NCI-H526 (cell line): ENCODE measurements at regions not wholly inside any gene's neighbourhood (a gene's known extent, or its start where the extent isn't known, plus 50 kb on each side); places are given as distances from the start of the nearest gene placed in this dataset.
A peak's percentile ranks its signal among the peaks of the same experiment; 100 is the strongest.
"Not testable (repeated sequence)": the region's sequence is repeated elsewhere in the genome, so short reads cannot be mapped to it uniquely, and the experiment has no call there.

ENCODE experiments used
- DNase-seq, 2 experiments: peaks; one replicate each; lab custom pipeline; 2025; lab: John Stamatoyannopoulos, UW

GRCh38 chrX:152507168-152507567, 56.1 kb upstream of the GABRA3 start:
- not testable (repeated sequence) for DNase-seq

DNA sequence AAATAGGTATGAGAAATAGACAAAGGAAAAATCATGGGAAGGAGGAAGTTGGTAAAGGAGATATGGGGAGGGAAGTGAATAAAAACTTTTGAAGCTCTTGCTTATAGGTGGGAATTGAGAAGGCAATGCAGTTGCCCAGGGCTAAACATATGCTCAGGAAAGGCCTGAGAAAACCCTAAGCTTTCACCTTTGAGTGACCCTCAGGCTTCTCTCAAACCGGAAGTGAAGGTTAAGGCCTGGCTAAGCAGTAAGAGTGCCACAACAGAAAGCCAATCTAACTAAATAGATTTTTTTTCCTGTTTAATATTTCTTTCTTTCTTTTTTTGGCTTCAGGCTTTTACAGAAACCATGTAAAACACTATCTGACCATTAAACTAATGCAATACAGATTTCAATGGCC, 69.5 kb upstream of the GABRA3 start:
- DNase-seq = no peak

DNA sequence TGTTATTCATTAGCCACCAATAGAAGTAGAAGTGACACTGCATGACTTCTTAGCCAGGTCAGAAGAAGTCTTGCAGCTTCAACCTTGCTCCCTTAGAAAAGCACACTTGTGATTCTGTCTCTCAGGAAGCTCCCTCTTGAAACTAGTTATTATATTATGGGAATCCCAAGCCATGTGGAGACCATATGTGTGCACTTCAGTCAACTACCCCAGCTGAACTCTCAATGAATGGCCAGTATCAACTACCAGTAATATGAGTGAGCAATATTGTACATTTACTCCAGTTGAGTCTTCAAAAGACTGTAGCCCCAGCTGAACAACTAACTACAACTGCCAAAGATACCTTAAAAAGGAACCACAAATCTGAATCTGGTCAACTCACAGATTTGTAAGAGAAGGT, 77.1 kb upstream of the GABRA3 start:
- no peak for DNase-seq

DNA sequence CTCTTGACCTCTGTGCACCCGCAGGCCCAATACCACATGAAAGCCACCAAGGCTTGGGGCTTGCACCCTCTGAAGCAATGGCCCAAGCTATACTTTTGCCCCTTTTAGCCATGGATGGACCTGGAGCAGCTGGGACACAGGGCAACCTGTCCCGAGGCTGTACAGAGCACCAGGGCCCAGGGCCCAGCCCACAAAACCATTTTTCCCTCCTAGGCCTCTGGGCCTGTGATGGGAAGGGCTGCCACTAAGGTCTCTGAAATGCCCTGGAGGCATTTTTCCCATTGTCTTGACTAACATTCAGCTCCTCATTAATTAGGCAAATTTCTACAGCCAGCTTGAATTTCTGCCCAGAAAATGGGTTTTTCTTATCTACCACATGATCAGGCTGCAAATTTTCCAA, 79.9 kb upstream of the GABRA3 start:
- DNase-seq = no peak

DNA sequence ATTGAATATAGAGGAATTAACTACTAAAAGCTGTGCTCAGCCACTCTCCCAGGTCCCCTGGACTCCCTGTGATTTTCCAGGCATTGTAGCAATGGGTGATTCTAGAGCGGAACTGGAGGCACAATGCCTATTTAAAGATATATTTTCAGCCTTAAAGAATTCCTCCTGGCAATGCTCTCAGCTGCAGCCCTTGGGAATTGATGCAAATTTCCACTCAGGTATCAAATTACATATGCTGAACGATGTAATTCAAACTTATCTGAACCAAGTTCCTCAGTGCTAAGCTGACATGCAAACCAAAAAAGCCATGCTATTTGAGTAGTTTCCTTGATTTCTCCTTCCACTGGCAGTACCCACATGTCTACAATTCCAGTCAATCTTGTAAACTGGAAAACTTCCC, 86.3 kb upstream of the GABRA3 start:
- DNase-seq = peak; percentile 73 to 84

DNA sequence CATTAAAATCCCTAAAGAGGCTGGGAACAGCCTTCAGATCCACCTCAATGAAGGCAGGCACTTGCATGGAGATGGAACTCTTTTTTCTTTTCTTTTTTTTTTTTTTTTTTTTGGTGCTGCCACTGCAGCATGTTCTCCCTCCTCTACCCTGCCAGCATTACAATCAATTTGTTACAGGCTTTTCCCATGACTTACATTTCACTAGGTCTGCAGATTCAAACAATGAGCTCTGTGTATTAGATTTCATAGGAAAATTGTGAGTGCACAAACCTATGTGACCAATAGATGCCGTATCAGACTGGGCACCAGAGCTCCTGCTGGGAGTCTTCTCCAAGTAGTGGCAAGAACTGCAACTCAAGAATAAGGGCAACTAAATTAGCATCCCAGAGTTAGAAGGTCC, 63.8 kb upstream of the GABRQ start:
- no peak for DNase-seq

DNA sequence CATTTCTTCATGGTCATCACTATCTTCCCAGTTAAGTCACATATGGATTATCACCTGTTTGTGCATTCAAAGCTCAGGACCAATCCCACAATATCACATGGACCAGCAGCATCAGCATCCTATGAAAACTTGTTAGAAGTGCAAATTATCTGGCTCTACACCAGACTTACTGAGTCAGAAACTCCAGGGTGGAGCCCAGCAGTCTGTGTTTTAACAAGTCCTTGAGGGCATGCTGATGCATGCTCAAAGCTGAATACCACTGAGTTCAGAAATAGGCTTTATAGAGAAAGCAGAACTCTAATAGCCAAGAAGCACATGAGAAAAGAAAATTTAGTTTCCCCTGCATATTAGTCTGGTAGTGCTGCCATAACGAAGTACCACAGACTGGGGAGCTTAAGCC, 62.4 kb upstream of the GABRQ start:
- DNase-seq = no peak

- not testable (repeated sequence) for DNase-seq
Observed at GRCh38 chrX:152587523-152587922, 50.2 kb upstream of the GABRQ start.
